NCI-H524 (cell line): ENCODE measurements at regions not wholly inside any gene's neighbourhood (a gene's known extent, or its start where the extent isn't known, plus 50 kb on each side); places are given as distances from the start of the nearest gene placed in this dataset.

Experiments
- DNase-seq, 2 experiments: peaks; one replicate each; lab custom pipeline; 2025; lab: John Stamatoyannopoulos, UW

GRCh38 chr4:178784491-178784890, 1342.3 kb upstream of the AGA start:
- DNase-seq, result no peak

DNA sequence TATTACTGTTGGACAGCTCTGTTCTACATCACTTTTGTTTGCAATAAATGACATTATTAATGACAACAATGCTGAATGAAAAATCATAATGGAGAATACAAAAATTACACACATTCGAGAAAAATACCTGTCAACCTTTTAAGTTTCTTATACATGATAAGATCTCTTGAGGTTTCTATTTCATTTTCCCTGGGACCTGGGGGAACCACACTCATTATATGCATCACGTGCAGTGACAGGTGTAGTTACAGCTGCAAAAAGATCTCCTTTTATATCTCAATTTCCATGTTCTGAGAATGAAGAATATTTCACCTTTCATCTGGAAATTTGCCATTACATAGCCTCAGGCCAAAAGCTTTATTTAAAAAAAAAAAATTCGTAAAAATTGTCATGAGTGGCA, 1347.0 kb upstream of the AGA start:
- no peak for DNase-seq

GRCh38 chr4:178799204-178799603, 1357.0 kb upstream of the AGA start:
- DNase-seq, result no peak

DNA sequence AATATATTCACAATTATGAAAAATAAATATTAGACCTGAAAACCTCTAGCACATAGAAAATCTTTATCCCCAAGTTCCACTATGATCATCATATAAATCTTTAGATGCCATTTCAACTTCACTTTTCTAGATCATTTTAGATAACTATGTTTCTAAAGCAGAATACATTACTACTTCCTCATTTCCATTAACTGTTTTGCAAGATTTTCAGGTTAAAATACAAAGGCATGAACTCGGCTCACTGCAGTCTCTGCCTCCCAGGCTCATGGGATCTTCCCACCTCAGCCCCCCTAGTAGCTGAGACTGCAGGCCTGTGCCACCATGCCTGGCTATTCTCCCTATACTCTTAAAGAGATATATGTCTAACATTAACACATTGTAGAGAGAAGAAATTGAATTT, 1365.9 kb upstream of the AGA start:
- no peak for DNase-seq

GRCh38 chr4:178809921-178810320, 1367.7 kb upstream of the AGA start:
- no peak for DNase-seq

GRCh38 chr4:178811356-178811755, 1369.1 kb upstream of the AGA start:
- no peak for DNase-seq

DNA sequence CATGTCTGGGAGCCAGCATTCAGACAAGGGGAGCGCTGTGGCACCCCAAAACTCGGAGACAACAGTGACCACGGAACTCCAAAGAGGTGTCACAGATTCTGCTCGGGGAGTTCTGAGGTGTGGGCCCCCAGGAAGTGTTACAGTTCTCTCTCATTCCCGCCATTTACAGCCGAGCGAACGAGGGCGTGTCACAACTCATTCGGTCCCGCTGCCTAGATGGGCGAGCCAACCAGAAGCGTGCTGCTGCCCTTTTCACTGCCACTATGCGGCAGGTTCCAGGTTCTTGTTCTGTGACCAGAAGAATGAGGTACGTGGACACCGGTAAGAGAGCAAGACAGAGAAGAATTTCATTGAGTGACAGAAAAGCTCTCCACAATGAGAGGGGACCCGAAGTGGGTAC, 1370.6 kb upstream of the AGA start:
- no peak for DNase-seq

- DNase-seq, result no peak
Observed at GRCh38 chr4:178814908-178815307, 1372.7 kb upstream of the AGA start.

DNA sequence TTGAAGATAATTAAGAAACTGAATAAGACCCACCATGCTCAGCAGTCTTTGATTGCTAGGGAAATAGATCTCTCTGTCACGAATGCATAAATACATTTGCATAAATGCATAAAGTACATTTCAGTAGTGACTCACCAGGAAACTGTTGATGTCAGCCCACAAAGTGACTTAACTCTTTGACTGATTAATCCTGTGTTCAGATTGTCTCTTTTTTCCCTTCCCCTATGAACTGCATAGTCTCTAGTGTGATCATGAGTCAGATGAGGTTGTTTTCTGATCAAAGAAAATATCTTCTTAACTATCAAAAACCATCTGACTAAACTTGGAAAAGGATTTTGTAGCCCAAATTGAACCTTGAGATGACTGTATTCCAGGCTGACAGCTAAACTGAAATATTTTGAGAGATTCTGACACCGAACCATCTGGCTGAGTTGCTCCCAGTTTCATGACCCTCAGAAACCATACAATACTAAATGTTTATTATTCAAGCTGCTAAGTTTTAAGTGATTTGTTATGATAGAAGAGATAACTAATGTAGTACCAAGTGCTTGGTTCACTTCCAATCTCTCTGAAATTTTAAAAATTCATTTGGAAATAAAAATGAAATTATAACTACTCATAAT, 1381.5 kb upstream of the AGA start:
- DNase-seq, result no peak

DNA sequence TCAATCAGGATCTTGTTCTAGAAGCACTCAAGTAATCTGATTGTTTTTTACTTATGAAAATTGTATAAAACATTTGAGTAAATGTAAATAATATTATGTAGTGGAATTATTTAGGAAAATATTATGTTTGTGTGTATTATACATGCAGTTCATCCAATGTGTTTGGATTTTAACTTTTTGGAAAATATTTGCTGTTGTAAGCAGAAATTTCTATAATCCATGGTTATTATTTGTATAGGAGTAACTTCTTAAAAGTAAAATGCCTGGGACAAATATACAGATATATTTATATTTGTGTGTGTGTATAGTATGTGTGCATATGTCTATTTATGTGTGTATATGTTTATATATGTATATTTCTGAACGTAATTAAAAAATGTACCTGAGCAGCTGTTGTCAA, 1394.6 kb upstream of the AGA start:
- DNase-seq, result no peak

GRCh38 chr4:178838776-178839175, 1396.5 kb upstream of the AGA start:
- no peak for DNase-seq

GRCh38 chr4:178856139-178856800, 1414.0 kb upstream of the AGA start:
- no peak for DNase-seq

- no peak for DNase-seq
Observed at GRCh38 chr4:178871476-178871875, 1429.2 kb upstream of the AGA start.

GRCh38 chr4:178881937-178882336, 1439.7 kb upstream of the AGA start:
- no peak for DNase-seq

- DNase-seq, result no peak
Observed at GRCh38 chr4:178894126-178894525, 1451.9 kb upstream of the AGA start.

DNA sequence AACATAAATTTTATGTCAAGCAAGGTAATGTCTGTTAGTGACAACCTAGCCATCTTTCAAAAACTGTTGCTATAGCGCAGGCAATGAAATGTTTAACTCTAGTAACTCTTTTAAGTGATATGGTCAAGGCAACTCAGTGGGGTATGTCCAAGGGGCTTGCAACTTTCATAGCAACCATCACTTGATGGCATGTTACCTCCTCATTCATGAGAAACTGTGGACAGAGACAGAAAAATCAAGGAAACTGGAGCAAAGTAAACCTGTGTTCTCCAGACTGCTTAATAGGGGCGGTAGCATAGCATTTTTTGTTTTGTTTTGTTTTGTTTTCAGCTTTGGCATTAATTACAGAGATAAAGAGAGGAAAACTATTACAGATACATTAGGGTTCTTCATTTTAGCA, 1456.8 kb upstream of the AGA start:
- no peak for DNase-seq

DNA sequence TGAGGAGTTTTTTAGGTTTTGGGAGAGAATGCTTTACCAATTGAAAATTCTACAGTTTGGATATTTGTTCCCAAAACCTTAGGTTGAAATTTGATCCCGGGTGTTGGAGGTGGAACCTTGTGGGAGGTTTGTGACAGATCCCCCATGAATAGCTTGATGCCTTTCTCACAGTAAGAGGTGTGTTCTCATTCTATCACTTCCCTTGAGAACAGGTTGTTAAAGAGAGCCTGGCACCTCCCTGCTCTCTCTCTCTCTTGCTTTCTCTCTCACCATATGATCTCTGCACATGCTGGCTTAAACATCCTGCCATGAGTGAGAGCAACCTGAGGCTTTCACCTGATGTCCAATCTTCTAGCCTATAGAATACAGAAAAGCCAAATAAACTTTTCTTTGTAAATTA, 1475.5 kb upstream of the AGA start:
- no peak for DNase-seq

DNA sequence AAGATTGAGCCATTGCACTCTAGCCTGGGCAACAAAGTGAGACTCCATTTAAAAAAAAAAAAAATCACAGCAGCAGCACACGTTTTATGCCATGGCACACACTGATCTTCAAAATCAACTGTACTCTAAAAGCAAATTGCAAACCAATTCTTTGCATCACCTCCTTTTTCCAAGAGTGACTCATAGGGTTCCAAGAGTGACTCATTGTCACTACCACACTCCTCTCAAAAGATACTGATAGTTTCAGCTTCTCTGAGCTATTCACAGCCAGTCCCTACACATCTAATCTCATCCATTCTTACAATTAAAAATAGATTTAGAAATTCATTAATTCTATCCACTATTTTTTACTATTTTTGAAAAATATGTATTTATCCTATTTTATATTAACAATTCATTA, 1494.9 kb upstream of the AGA start:
- no peak for DNase-seq

- DNase-seq, result no peak
Observed at GRCh38 chr4:178941975-178942374, 1499.7 kb upstream of the AGA start.

DNA sequence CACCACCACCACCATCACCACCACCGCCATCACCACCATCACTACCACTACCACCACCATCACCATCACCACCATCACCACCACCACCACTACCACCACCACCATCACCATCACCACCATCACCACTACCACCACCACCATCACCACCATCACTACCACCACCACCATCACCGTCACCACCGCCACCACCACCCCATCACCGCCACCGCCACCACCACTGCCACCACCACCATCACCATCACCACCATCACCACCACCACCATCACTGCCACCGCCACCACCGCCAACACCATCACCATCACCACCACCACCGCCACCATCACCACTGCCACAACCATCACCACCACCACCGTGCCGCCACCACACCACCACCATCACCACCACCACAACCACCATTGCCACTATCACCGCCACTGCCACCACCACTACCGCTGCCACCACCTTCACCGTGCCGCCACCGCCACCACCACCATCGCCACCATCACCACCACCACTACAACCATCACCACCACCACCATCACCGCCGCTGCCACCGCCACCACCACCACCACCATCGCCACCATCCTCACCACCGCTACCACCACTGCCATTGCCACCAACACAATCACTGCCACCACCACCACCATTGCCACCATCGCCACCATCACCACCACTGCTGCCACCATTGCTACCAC, 1511.3 kb upstream of the AGA start:
- no peak for DNase-seq

GRCh38 chr4:178955614-178956013, 1513.4 kb upstream of the AGA start:
- DNase-seq, result no peak

DNA sequence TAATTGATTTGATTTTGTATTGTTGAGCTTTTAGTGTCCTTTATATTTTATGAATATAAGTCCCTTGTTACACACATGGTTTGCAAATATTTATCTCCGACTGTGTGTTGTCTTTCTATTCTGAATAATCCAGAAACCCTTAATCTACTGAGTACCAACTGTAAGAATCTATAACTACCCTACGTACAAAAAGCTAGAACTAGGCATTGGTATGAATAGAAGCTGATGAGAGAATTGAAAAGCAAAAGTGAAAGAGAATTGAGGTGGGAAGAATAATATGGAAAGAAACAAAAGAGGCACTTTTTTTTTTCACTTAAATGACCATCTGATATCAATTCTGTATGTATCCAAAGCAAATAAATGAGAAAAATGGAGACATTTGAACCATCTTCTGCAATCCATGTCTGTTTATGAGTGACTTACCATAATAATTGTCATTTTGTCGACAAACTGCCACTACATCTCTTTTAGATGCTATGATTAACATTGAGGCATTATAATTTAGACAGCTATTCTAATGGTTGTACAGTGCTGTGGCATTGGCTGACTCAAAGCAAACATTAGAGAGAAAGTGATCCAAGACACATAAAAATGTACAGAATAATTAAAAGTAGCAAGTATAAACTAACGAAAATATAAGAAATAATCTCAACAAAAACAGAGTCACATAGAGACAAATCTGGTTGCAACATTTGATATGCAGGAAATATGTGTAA, 1516.6 kb upstream of the AGA start:
- DNase-seq, result no peak

DNA sequence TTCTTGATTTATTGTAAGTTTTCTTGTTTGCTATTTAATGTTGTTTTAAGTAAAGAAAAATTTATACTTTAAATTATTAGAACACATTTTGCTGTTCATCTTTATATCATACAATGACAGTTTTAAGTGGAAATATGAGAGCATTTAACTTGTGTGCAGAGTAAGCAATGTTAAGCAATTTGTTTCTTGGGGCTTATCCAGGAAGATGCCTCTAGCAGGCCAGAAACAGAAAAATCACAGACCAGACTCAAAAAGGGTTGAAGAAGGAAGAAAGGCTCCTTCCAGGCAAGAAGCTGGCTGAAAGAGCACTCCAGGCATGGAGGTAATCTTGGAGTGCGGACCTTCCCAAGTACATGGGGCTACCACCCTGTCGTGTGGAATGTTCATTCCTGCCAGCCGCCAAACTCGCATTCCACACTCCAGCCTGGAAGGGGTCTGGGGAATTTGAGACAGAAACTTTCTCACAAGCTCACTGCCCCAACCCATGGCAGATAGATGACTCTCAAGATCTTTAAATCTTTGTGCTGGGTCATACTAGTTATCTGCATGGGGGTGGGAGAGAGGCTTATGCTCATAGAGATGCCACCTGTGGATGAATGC, 1521.3 kb upstream of the AGA start:
- no peak for DNase-seq
